ENCODE measurements at regions not wholly inside any gene's neighbourhood (a gene's known extent, or its start where the extent isn't known, plus 50 kb on each side); places are given as distances from the start of the nearest gene placed in this dataset.

DNA sequence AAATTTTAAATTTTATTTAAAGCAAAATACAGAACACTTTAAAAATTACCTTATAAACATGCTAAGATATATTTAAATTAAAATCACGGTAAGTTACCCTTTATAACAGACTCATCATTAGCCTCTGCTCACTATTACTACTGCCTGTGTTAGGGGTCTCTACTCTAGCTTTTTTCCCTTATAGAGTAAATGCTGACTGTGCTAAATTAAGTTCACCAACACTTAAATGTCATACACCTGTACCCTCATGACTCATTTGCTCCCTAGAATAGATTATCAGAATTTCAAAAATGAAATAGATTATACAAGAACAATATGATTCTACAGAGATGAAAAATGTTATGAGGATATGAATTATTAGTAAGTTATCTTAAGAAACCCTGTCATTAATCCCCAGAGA lies 131.1 kb upstream of the INPP4B start:
- Mint-ChIP-seq H3K27ac (no peak overlapping the region), H3K4me3 (ENCODE audit: low read depth) (no peak overlapping the region), H3K4me1 (ENCODE audit: low read depth) (peaks cover 8% of the 10 kb centered on the region), H3K36me3 (ENCODE audit: insufficient read depth) (no peaks in the 10 kb centered on the region), H3K9me3 (ENCODE audit: low read depth) (no peaks in the 10 kb centered on the region), H3K27me3 (no peaks in the 10 kb centered on the region)
- no peak for DNase-seq (ENCODE audit: low spot score, unreplicated experiment)
- TF ChIP-seq, protein P1, sequence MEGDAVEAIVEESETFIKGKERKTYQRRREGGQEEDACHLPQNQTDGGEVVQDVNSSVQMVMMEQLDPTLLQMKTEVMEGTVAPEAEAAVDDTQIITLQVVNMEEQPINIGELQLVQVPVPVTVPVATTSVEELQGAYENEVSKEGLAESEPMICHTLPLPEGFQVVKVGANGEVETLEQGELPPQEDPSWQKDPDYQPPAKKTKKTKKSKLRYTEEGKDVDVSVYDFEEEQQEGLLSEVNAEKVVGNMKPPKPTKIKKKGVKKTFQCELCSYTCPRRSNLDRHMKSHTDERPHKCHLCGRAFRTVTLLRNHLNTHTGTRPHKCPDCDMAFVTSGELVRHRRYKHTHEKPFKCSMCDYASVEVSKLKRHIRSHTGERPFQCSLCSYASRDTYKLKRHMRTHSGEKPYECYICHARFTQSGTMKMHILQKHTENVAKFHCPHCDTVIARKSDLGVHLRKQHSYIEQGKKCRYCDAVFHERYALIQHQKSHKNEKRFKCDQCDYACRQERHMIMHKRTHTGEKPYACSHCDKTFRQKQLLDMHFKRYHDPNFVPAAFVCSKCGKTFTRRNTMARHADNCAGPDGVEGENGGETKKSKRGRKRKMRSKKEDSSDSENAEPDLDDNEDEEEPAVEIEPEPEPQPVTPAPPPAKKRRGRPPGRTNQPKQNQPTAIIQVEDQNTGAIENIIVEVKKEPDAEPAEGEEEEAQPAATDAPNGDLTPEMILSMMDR (IDR thresholded peaks at IDR 0.05; ENCODE audit: unreplicated experiment): no peak

DNA sequence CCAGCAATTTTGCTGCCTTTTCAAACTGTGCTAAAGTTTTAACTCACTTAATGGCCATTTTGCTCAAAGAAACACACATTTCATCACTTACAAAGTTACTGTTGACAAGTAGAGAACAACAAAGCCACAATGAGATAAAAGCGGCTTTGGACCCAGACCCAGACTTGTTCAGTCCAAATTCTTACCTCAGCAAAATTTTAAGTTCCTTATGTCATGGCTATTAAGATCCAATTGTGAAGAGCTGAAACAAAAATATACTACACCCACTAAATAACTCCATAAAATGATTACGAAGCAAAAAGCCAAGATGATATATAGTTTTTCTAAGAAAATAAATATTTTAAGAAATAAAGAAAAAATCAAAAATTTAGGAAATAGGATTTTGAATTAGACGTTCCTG lies 137.0 kb upstream of the INPP4B start:
- no peaks in the 10 kb centered on the region for H3K36me3 Mint-ChIP-seq (ENCODE audit: insufficient read depth)
- no peak for DNase-seq (ENCODE audit: low spot score, unreplicated experiment)
- H3K4me3 Mint-ChIP-seq (ENCODE audit: low read depth): no peak overlapping the region
- H3K9me3 Mint-ChIP-seq (ENCODE audit: low read depth): peaks cover 4% of the 10 kb centered on the region
- no peak overlapping the region for H3K27ac Mint-ChIP-seq
- H3K27me3 Mint-ChIP-seq: no peaks in the 10 kb centered on the region
- peaks cover 7% of the 10 kb centered on the region for H3K4me1 Mint-ChIP-seq (ENCODE audit: low read depth)
- TF ChIP-seq, protein P1 (IDR thresholded peaks at IDR 0.05; ENCODE audit: unreplicated experiment): no peak

DNA sequence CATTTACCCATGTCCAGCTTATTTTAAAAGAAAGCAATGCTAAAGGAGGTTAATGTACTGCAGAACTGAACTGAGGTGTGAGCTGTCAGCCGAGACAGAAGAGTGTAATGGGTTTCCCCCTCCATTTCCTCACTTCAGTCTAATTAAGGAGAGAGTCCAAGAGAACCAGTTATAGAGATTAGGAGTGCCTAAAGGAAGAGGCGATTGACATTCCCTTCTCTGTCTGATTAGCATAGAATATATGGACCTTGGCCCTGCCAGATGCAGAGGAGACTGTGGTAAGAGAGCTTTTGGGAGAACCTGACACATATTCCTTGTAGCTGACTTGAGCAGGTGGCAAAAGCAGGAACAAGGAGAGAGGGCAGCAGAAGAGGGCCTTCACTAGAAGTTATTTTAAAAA lies 137.5 kb upstream of the INPP4B start:
- Mint-ChIP-seq H3K27me3 (no peaks in the 10 kb centered on the region), H3K36me3 (ENCODE audit: insufficient read depth) (no peaks in the 10 kb centered on the region), H3K9me3 (ENCODE audit: low read depth) (peaks cover 4% of the 10 kb centered on the region), H3K4me3 (ENCODE audit: low read depth) (no peak overlapping the region), H3K4me1 (ENCODE audit: low read depth) (peaks cover 4% of the 10 kb centered on the region), H3K27ac (no peak overlapping the region)
- no peak for DNase-seq (ENCODE audit: low spot score, unreplicated experiment)
- TF ChIP-seq, protein P1 (IDR thresholded peaks at IDR 0.05; ENCODE audit: unreplicated experiment): no peak

DNA sequence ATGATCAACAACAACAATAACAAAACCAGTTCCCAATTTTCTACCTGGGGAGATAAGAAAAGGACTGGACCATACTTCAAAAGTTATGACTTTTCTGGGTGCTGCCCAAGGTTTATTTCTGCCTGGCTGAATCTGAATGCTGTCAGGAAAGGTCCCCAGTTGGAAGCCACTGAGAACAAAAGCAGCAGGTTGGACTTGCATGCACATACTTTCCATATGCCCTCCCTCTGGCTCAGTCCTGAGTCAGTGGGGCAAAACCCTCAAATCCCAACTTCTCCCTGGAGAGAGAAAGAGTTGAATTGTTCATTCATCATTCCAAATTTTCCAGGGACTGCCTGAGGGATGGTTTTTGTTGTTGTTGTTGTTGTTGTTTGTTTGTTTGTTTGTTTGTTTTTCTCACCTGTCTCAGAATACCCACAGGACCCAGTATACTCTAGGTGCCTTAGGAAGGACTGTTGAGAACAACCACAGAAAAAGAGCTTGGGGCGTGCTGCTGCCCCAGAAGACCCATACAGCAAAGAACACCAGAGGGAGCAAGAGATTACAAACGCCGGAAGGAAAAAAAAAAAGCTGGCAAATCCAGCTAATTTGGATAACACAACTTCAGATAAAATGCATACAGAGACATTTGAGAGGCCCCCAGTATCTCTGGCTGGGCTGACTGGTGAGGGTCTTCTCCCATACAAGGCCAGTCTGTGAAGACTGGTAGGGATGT lies 138.9 kb upstream of the INPP4B start:
- DNase-seq (ENCODE audit: low spot score, unreplicated experiment): no peak
- Mint-ChIP-seq H3K9me3 (ENCODE audit: low read depth) (peaks cover 4% of the 10 kb centered on the region), H3K36me3 (ENCODE audit: insufficient read depth) (no peaks in the 10 kb centered on the region), H3K27me3 (no peaks in the 10 kb centered on the region), H3K4me1 (ENCODE audit: low read depth) (no peaks in the 10 kb centered on the region), H3K27ac (peak overlapping the region; percentile 17), H3K4me3 (ENCODE audit: low read depth) (no peak overlapping the region)
- TF ChIP-seq, protein P1 (IDR thresholded peaks at IDR 0.05; ENCODE audit: unreplicated experiment): peak; percentile 55

DNA sequence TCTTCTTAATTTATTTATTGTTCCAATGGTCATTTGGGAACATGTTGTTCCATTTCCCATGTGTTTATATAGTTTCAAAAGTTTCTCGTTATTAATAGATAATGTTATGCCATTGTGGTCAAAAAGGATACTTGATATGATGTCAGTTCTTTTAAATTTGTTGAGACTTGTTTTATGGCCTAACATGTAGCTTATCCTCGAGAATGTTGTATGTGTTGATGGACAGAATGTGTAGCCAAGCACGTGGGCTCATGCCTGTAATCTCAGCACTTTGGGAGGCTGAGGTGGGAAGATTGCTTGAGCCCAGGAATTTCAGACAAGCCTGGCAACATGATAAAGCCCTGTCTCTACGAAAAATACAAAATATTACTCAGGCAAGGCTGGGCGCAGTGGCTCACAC lies 168.5 kb upstream of the USP38 start:
- H3K4me3 Mint-ChIP-seq (ENCODE audit: low read depth): no peak overlapping the region
- H3K4me1 Mint-ChIP-seq (ENCODE audit: low read depth): no peaks in the 10 kb centered on the region
- no peak for DNase-seq (ENCODE audit: low spot score, unreplicated experiment)
- H3K36me3 Mint-ChIP-seq (ENCODE audit: insufficient read depth): no peaks in the 10 kb centered on the region
- H3K27me3 Mint-ChIP-seq: no peaks in the 10 kb centered on the region
- no peak overlapping the region for H3K27ac Mint-ChIP-seq
- TF ChIP-seq, protein P1 (IDR thresholded peaks at IDR 0.05; ENCODE audit: unreplicated experiment): no peak
- peaks cover 13% of the 10 kb centered on the region for H3K9me3 Mint-ChIP-seq (ENCODE audit: low read depth)
